B cell (primary cell): ENCODE measurements at regions not wholly inside any gene's neighbourhood (a gene's known extent, or its start where the extent isn't known, plus 50 kb on each side); places are given as distances from the start of the nearest gene placed in this dataset.

Source experiments
- CTCF ChIP-seq: fragments of 200-600 bp; IDR thresholded peaks from one replicate; pipeline ENCODE4 v1.8.0; 2022; ENCODE audit warnings: antibody characterized with exemption, mild to moderate bottlenecking
- EZH2 ChIP-seq: IDR thresholded peaks from 2 replicates; pipeline ENCODE4 v1.6.1; 2012; ENCODE audit warnings: borderline replicate concordance, low read depth, mild to moderate bottlenecking, moderate library complexity, low read length; ENCODE audit not compliant: insufficient read depth, poor library complexity, severe bottlenecking

DNA sequence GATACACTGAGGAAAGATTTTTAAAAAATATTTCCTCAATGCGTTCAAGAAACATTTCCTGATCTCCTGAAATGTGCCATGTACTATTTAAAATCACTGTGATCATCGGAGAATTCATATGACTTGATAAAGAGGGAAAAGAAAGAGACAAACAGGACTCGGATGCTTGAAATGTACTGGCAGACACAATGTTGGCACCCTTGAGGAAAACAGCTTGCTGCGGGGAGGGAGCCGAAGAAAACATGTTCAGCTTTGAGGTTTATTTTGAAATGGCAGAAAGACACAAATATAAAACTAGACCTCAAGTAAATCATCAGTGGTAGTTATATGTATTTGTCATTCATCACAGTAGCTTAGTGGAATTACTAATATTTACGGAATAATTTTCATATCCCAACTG, 100.9 kb upstream of the BRINP3 start:
- TF ChIP-seq CTCF (no peak), EZH2 (no peak)
